ENCODE measurements at regions not wholly inside any gene's neighbourhood (a gene's known extent, or its start where the extent isn't known, plus 50 kb on each side); places are given as distances from the start of the nearest gene placed in this dataset.
A peak's percentile ranks its signal among the peaks of the same experiment; 100 is the strongest.
"Not testable (repeated sequence)": the region's sequence is repeated elsewhere in the genome, so short reads cannot be mapped to it uniquely, and the experiment has no call there.

DNA sequence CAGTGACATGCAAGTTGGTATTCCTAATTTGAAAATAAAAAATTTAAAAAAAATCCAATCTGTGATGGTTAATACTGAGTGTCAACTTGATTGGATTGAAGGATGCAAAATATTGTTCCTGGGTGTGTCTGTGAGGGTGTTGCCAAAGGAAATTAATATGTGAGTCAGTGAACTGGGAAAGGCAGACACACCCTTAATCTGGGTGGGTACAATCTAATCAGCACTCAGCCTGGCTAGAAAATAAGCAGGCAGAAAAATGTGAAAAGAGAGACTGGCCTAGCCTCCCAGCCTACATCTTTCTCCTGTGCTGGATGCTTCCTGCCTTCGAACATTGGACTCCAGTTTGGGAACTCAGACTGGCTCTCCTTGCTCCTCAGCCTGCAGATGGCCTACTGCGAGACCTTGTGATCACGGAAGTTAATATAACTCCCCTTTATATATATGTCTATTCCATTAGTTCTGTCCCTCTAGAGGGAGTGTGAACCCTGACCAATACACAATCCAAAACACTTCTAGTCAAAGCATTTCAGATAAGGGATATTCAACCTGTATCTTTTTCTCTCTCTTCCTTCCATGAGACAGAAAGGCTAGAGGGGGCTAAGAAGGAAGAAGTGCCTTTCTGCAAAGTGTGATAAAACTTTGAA is 712.9 kb upstream of the ADGRL3 start:
- H3K36me3 Mint-ChIP-seq; H3K4me3 Mint-ChIP-seq; POLR2A ChIA-PET; DNase-seq (ENCODE audit: low spot score); H3K27me3 Mint-ChIP-seq (ENCODE audit: low read depth); H3K9me3 Mint-ChIP-seq; CTCF ChIA-PET; H3K27ac Mint-ChIP-seq; ATAC-seq: not testable (repeated sequence)
- H3K4me1 Mint-ChIP-seq: peaks cover 42% of the 10 kb centered on the region

- Mint-ChIP-seq H3K4me1 (peaks cover 29% of the 10 kb centered on the region), H3K36me3 (no peaks in the 10 kb centered on the region), H3K9me3 (peaks cover 18% of the 10 kb centered on the region; the same call in 1 of the 2 replicates), H3K27me3 (ENCODE audit: low read depth) (no peaks in the 10 kb centered on the region; the same call in 1 of the 2 replicates), H3K27ac (peak overlapping the region; percentile 97), H3K4me3 (no peak overlapping the region)
- TF ChIP-seq TP53 (CRISPR knock-in tag; IDR thresholded peaks at IDR 0.05) (no peak), MXD4 (CRISPR knock-in tag; IDR thresholded peaks at IDR 0.05; ENCODE audit: borderline replicate concordance) (no peak), PRRX2 (CRISPR knock-in tag; IDR thresholded peaks at IDR 0.05) (no peak), ETV6 (CRISPR knock-in tag; IDR thresholded peaks at IDR 0.05) (no peak), IRF2 (CRISPR knock-in tag; IDR thresholded peaks at IDR 0.05; ENCODE audit: borderline replicate concordance, low read depth) (no peak), NR2C2 (CRISPR knock-in tag; IDR thresholded peaks at IDR 0.05) (no peak)
- ATAC-seq (peak; percentile 90), DNase-seq (ENCODE audit: low spot score) (no peak)
- CTCF ChIA-PET: no interaction called here
- POLR2A ChIA-PET: no interaction called here
Measured at GRCh38 chr4:60500810-60501209, 699.3 kb upstream of the ADGRL3 start.

GRCh38 chr4:60502733-60503132 is 697.4 kb upstream of the ADGRL3 start:
- H3K9me3 Mint-ChIP-seq: peaks cover 7% of the 10 kb centered on the region; the same call in 1 of the 2 replicates
- no peaks in the 10 kb centered on the region for H3K36me3 Mint-ChIP-seq
- ChIA-PET POLR2A (interaction anchor here (0.7 kb wide), 1 partner anchor 16 kb away, joined by 3 read pairs; no protein-coding TSS in a partner anchor), CTCF (no interaction called here)
- TF ChIP-seq ZNF512 (CRISPR knock-in tag; IDR thresholded peaks at IDR 0.05; ENCODE audit: borderline replicate concordance): peak; percentile 95; the same call in 1 of the 2 replicates
- no peak for TF ChIP-seq ZNF425 (CRISPR knock-in tag; conservative IDR thresholded peaks at IDR 0.05)
- no peak overlapping the region for H3K27ac Mint-ChIP-seq
- H3K27me3 Mint-ChIP-seq (ENCODE audit: low read depth): peaks cover 4% of the 10 kb centered on the region; the same call in 1 of the 2 replicates
- ATAC-seq: no peak
- H3K4me1 Mint-ChIP-seq: peaks cover 25% of the 10 kb centered on the region
- DNase-seq (ENCODE audit: low spot score): no peak
- no peak overlapping the region for H3K4me3 Mint-ChIP-seq

- Mint-ChIP-seq H3K9me3 (peaks cover 24% of the 10 kb centered on the region), H3K27me3 (ENCODE audit: low read depth) (peaks cover 4% of the 10 kb centered on the region; the same call in 1 of the 2 replicates), H3K4me3 (no peak overlapping the region), H3K4me1 (peaks cover 6% of the 10 kb centered on the region), H3K27ac (no peak overlapping the region), H3K36me3 (peaks cover 6% of the 10 kb centered on the region)
- CTCF ChIA-PET: no interaction called here
- POLR2A ChIA-PET: no interaction called here
- DNase-seq (ENCODE audit: low spot score) (no peak), ATAC-seq (no peak)
- TF ChIP-seq ELF4 (CRISPR knock-in tag; IDR thresholded peaks at IDR 0.05; ENCODE audit: low read depth) (no peak), ZNF317 (CRISPR knock-in tag; IDR thresholded peaks at IDR 0.05; ENCODE audit: borderline replicate concordance, low read depth) (no peak), JUN (CRISPR knock-in tag; IDR thresholded peaks at IDR 0.05) (no peak), ZMAT4 (CRISPR knock-in tag; IDR thresholded peaks at IDR 0.05) (no peak), FOXP1 (CRISPR knock-in tag; IDR thresholded peaks at IDR 0.05; ENCODE audit: borderline replicate concordance) (no peak), NFATC4 (CRISPR knock-in tag; IDR thresholded peaks at IDR 0.05) (no peak), PREB (CRISPR knock-in tag; IDR thresholded peaks at IDR 0.05; ENCODE audit: borderline replicate concordance) (no peak), ZNF232 (CRISPR knock-in tag; IDR thresholded peaks at IDR 0.05) (no peak), ZNF121 (CRISPR knock-in tag; IDR thresholded peaks at IDR 0.05) (no peak)
- TF ChIP-seq, protein P1, sequence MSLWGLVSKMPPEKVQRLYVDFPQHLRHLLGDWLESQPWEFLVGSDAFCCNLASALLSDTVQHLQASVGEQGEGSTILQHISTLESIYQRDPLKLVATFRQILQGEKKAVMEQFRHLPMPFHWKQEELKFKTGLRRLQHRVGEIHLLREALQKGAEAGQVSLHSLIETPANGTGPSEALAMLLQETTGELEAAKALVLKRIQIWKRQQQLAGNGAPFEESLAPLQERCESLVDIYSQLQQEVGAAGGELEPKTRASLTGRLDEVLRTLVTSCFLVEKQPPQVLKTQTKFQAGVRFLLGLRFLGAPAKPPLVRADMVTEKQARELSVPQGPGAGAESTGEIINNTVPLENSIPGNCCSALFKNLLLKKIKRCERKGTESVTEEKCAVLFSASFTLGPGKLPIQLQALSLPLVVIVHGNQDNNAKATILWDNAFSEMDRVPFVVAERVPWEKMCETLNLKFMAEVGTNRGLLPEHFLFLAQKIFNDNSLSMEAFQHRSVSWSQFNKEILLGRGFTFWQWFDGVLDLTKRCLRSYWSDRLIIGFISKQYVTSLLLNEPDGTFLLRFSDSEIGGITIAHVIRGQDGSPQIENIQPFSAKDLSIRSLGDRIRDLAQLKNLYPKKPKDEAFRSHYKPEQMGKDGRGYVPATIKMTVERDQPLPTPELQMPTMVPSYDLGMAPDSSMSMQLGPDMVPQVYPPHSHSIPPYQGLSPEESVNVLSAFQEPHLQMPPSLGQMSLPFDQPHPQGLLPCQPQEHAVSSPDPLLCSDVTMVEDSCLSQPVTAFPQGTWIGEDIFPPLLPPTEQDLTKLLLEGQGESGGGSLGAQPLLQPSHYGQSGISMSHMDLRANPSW (CRISPR knock-in tag; conservative IDR thresholded peaks at IDR 0.05; ENCODE audit: low read depth): no peak
- TF ChIP-seq, protein P2, sequence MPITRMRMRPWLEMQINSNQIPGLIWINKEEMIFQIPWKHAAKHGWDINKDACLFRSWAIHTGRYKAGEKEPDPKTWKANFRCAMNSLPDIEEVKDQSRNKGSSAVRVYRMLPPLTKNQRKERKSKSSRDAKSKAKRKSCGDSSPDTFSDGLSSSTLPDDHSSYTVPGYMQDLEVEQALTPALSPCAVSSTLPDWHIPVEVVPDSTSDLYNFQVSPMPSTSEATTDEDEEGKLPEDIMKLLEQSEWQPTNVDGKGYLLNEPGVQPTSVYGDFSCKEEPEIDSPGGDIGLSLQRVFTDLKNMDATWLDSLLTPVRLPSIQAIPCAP (CRISPR knock-in tag; IDR thresholded peaks at IDR 0.05): no peak
Measured at GRCh38 chr4:60506061-60506460, 694.1 kb upstream of the ADGRL3 start.

Data from WTC11 (cell line).